BLaER1 treated with 17β-estradiol and CSF1 and Interleukin-3, amounts not matched to agents 10 nM and 100 nM (cell line): ENCODE measurements at regions not wholly inside any gene's neighbourhood (a gene's known extent, or its start where the extent isn't known, plus 50 kb on each side); places are given as distances from the start of the nearest gene placed in this dataset.
A peak's percentile ranks its signal among the peaks of the same experiment; 100 is the strongest.

Source experiments
- H3K27ac ChIP-seq, 11 experiments: shearing (Covaris generic); formaldehyde crosslinking; 2 replicates each; pipeline ENCODE4 v1.8.1; 2022
- H3K27me3 ChIP-seq, 11 experiments: shearing (Covaris generic); formaldehyde crosslinking; 2 replicates each; pipeline ENCODE4 v1.8.1; 2022
- H3K36me3 ChIP-seq, 11 experiments: shearing (Covaris generic); formaldehyde crosslinking; 2 replicates each; pipeline ENCODE4 v1.8.1; 2022
- H3K4me1 ChIP-seq, 10 experiments: shearing (Covaris generic); formaldehyde crosslinking; 2 replicates each; pipeline ENCODE4 v1.8.1; 2022
- H3K4me2 ChIP-seq, 11 experiments: shearing (Covaris generic); formaldehyde crosslinking; 2 replicates each; pipeline ENCODE4 v1.8.1; 2022
- H3K4me3 ChIP-seq, 10 experiments: shearing (Covaris generic); formaldehyde crosslinking; 2 replicates each; pipeline ENCODE4 v1.8.1; 2022
- H3K9ac ChIP-seq, 11 experiments: shearing (Covaris generic); formaldehyde crosslinking; 2 replicates each; pipeline ENCODE4 v1.8.1; 2022
- H3K9me3 ChIP-seq, 11 experiments: shearing (Covaris generic); formaldehyde crosslinking; replicated peaks in 1 of 11; 2 replicates each; pipeline ENCODE4 v1.8.1; 2022
- H4K20me1 ChIP-seq, 11 experiments: shearing (Covaris generic); formaldehyde crosslinking; 2 replicates each; pipeline ENCODE4 v1.8.1; 2022
- Cebpa-rat ChIP-seq, 11 experiments: shearing (Covaris generic); IDR thresholded peaks; 2 replicates each; pipeline ENCODE4 v1.8.1; 2022

DNA sequence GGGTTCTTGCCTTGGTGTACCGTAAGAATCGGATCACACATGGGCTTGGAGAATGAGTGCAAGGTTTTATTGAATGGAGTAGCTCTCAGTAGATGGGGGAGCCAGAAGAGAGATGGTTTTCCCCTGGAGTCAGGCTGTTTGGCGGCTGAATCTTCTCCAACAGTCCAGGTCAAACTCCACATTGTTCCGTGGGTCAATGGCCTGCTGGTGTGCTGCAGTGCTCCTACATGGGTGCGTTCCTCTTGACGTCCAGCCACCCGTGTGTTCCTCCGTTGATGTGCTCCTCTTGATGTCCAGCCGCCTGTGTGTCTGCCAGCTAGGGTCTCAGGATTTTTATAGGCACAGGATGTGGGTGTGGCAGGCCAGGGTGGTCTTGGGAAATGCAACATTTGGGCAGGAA, 69.3 kb upstream of the AGBL1 start:
- Histone ChIP-seq H3K27ac (no peak overlapping the region), H4K20me1 (no peaks in the 10 kb centered on the region), H3K9me3 (peaks cover 0 to 7% (median 0%) of the 10 kb centered on the region in 11 experiments; a peak in 2 of 22 replicates), H3K4me1 (peaks cover 0 to 22% (median 20%) of the 10 kb centered on the region in 10 experiments; a peak in 16 of 20 replicates), H3K36me3 (no peaks in the 10 kb centered on the region), H3K9ac (no peak overlapping the region), H3K4me2 (peak overlapping the region in 8 of 11 experiments; percentile 11 to 53 (median 36); a peak in 12 of 22 replicates), H3K4me3 (no peak overlapping the region), H3K27me3 (no peaks in the 10 kb centered on the region)
- no peak for TF ChIP-seq Cebpa-rat (IDR thresholded peaks at IDR 0.05)

DNA sequence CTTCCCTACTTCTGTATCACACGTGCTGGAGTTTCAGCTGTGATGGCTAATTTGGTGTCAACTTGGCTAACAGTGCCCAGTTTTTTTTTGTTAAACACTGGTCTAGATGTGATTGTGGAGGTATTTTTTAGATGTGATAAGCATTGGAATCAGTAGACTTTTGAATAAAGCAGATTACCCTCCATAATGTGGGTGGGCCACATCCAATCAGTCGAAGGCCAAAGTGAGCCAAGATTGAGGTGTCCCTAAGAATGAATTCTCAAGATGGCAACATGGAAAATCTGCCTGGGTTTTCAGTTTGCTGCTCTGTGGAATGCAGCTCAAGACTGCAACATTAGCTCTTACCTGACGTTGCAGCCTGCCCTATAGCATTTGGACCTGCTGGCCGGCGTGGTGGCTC, 68.8 kb upstream of the AGBL1 start:
- Histone ChIP-seq H4K20me1 (no peaks in the 10 kb centered on the region), H3K4me1 (peaks cover 0 to 22% (median 20%) of the 10 kb centered on the region in 10 experiments; a peak in 16 of 20 replicates), H3K27me3 (no peaks in the 10 kb centered on the region), H3K27ac (no peak overlapping the region), H3K9ac (no peak overlapping the region), H3K36me3 (no peaks in the 10 kb centered on the region), H3K9me3 (peaks cover 0 to 7% (median 0%) of the 10 kb centered on the region in 11 experiments; a peak in 2 of 22 replicates), H3K4me3 (no peak overlapping the region), H3K4me2 (peak overlapping the region in 3 of 11 experiments; percentile 25 to 42 (median 31); a peak in 3 of 22 replicates)
- no peak for TF ChIP-seq Cebpa-rat (IDR thresholded peaks at IDR 0.05)

DNA sequence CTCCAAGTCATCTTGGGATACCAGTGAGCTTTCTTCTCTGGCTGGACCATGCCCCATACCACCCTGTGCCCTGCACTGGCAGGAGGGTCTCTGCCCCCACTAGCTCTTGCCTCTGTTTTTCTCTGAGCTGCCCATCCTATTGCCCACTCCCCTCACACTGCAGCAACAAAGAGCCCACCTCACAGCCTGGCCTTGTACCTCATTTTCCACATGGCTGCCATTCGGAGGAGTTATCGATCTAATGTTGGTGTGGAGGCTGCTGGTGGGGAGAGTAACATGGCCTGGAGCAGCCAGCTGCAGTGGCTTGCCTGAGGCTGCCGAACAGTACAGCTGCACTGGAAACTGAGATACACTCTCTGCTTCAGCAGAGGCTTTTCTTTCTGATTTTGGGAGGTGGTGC, 65.7 kb upstream of the AGBL1 start:
- H4K20me1 ChIP-seq: no peaks in the 10 kb centered on the region
- no peak overlapping the region for H3K27ac ChIP-seq
- H3K9me3 ChIP-seq: no peaks in the 10 kb centered on the region
- H3K4me1 ChIP-seq: peaks cover 0 to 18% (median 17%) of the 10 kb centered on the region in 10 experiments; a peak in 16 of 20 replicates
- H3K9ac ChIP-seq: no peak overlapping the region
- no peak for TF ChIP-seq Cebpa-rat (IDR thresholded peaks at IDR 0.05)
- no peaks in the 10 kb centered on the region for H3K36me3 ChIP-seq
- no peak overlapping the region for H3K4me2 ChIP-seq
- H3K27me3 ChIP-seq: no peaks in the 10 kb centered on the region
- no peak overlapping the region for H3K4me3 ChIP-seq

DNA sequence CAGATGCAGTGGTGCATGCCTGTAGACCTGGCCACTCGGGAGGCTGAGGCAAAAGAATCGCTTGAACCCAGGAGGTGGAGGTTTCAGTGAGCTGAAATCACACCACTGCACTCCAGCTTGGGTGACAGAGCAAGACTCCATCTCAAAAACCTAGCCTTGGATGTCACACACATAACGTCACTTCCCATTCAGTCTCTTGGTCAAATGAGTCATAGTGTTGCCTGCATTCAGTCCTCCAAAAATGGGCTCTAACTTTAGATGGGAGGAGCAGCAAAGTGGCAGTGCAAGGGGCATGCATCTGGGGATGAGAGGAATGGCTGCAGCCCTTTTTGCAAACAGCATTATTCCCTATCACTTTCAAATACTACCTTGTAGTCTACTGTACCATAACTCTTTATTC, 62.9 kb upstream of the AGBL1 start:
- Histone ChIP-seq H3K36me3 (no peaks in the 10 kb centered on the region), H3K27ac (no peak overlapping the region), H3K4me1 (0 out of 20 replicates have a peak, but pooled peaks cover 0 to 3% (median 0%) of the 10 kb centered on the region in 10 experiments), H3K4me2 (no peak overlapping the region), H3K27me3 (no peaks in the 10 kb centered on the region), H3K4me3 (no peak overlapping the region), H3K9ac (no peak overlapping the region), H4K20me1 (no peaks in the 10 kb centered on the region), H3K9me3 (no peaks in the 10 kb centered on the region)
- TF ChIP-seq Cebpa-rat (IDR thresholded peaks at IDR 0.05): no peak

DNA sequence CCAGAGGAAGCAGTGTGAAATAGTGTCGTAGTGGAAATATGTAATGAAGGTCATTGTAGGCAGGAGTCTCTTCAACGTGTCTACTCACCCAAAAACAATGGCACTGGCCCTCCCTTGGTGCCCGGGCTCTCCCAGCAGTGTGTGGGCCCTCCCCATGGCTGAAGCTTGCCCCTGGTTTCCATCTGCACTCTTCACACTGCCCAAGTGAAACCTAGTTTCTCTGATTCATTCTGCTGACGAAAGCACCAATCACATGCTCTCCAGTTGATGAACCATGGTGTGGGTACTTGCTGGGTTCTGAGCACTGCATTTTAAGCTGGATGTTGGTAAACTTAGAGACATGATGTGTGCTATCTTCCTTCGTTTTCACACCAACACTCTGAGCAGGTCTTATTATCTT, 61.0 kb upstream of the AGBL1 start:
- H3K4me1 ChIP-seq: 0 out of 20 replicates have a peak, but pooled peaks cover 0 to 3% (median 0%) of the 10 kb centered on the region in 10 experiments
- no peaks in the 10 kb centered on the region for H3K9me3 ChIP-seq
- no peak overlapping the region for H3K27ac ChIP-seq
- TF ChIP-seq Cebpa-rat (IDR thresholded peaks at IDR 0.05): no peak
- H4K20me1 ChIP-seq: no peaks in the 10 kb centered on the region
- H3K4me2 ChIP-seq: no peak overlapping the region
- H3K9ac ChIP-seq: no peak overlapping the region
- no peak overlapping the region for H3K4me3 ChIP-seq
- no peaks in the 10 kb centered on the region for H3K36me3 ChIP-seq
- no peaks in the 10 kb centered on the region for H3K27me3 ChIP-seq

DNA sequence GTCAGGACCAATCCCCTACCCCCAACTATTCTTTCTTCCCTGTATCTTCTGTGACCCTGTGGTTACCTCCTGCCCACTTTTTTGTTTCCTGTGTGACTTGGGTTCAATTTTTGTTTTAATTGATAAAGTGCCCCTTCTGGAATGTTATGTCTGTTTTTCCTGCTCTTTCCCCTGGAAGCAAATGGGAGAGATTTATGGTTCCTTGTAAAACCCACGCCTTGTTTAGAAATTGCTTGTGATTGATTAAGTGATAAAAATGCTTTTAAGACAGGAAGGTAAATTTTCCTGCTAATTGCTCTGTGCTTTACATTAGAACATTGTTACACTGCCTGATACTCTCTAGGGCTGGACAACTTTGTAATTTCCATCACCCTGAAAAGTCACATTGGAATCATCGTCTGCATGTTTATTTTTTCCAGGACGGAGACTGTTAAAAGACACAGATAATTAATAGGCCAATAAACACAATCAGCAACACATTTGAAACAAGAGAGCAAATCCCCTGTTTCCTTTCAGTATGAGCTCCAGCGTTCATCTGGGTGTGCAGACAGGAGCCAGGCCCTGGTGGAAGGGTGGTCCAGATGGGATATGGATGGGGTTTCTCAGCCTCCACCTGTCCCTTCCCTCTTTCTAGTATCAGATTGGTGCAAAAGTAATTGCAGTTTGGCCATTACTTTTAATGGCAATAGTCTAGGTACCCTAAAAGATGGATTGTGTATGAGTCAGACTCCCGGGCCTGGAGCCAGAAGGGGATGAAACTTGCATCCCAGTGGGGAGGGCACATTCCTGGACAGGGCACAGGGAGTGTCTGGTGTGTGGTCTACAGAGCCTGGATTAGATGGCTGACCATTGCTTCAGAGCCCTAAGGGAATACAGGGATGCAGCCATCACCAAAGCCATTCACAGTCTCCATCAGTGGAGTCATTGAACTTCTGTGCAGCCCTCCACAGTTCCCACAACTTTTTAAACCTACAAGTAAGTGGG, 58.1 kb upstream of the AGBL1 start:
- Histone ChIP-seq H3K4me3 (no peak overlapping the region), H3K9ac (no peak overlapping the region), H3K36me3 (no peaks in the 10 kb centered on the region), H3K9me3 (no peaks in the 10 kb centered on the region), H4K20me1 (no peaks in the 10 kb centered on the region), H3K4me1 (0 out of 20 replicates have a peak, but pooled peaks cover 0 to 3% (median 0%) of the 10 kb centered on the region in 10 experiments), H3K27me3 (no peaks in the 10 kb centered on the region), H3K27ac (no peak overlapping the region), H3K4me2 (no peak overlapping the region)
- no peak for TF ChIP-seq Cebpa-rat (IDR thresholded peaks at IDR 0.05)

DNA sequence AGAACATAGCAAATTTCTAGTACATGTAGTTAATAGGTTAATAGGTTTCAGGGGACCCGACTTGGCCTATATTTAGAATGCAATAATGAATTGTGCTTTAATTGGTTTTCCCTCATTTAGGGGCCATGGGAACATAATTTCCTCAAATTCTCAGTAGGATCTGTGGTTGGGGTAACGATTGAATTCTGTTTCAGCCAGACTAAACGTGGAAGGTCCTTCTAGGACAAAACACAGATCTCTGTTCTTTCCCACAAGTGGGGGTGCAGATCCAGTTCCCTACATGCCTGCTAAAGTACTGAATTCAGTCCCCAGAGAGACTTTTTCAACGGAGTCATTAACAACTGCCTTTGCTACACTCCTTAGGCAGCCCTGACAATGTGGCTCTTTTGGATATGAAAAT, 50.7 kb upstream of the AGBL1 start:
- H3K4me1 ChIP-seq: no peaks in the 10 kb centered on the region
- H3K36me3 ChIP-seq: no peaks in the 10 kb centered on the region
- H4K20me1 ChIP-seq: no peaks in the 10 kb centered on the region
- no peak overlapping the region for H3K4me3 ChIP-seq
- no peak overlapping the region for H3K9ac ChIP-seq
- no peaks in the 10 kb centered on the region for H3K27me3 ChIP-seq
- TF ChIP-seq Cebpa-rat (IDR thresholded peaks at IDR 0.05): no peak
- no peak overlapping the region for H3K27ac ChIP-seq
- no peaks in the 10 kb centered on the region for H3K9me3 ChIP-seq
- H3K4me2 ChIP-seq: no peak overlapping the region
